ENCODE measurements at regions not wholly inside any gene's neighbourhood (a gene's known extent, or its start where the extent isn't known, plus 50 kb on each side); places are given as distances from the start of the nearest gene placed in this dataset.

DNA sequence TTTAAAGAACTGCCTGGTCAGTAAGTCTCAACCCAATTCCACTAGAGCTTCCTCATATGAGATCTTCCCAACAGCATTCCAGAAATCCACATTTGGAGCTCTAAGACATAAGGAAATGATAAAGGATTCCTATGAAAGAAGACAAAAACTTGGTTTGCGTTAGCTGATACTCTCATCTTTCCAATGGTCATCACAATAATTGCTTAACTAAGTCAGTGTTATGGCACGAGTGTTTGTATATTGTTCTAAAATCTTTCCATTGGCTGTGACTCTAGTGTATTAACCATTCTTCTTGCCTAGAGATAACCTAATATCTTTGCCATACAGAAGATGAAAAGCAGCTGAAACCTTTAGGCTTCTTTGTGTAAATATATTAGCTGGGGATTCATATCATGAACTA lies 289.0 kb downstream of the SNX13 start:
- no TSS peak for BruUV-seq (replicated peaks)
- no peak overlapping the region for H3K27ac ChIP-seq (ENCODE audit: low read depth, low read length, poor library complexity, severe bottlenecking)
- no peaks in the 10 kb centered on the region for H3K36me3 ChIP-seq (ENCODE audit: insufficient read depth, low read length, poor library complexity, severe bottlenecking)
- no peak for DNase-seq (ENCODE audit: low spot score)
- ChIA-PET POLR2A (ENCODE audit: low non-redundant PET) (no interaction called here), CTCF (no interaction called here)
- peaks cover 7% of the 10 kb centered on the region for H3K4me1 ChIP-seq (ENCODE audit: insufficient read depth, low read length, poor library complexity, severe bottlenecking)
- intact Hi-C loops (cut with micrococcal nuclease; ENCODE audit: unreplicated experiment) = no loop called here
- no peaks in the 10 kb centered on the region for H3K27me3 ChIP-seq (replicated peaks; ENCODE audit: insufficient read depth, low read depth, low read length, poor library complexity)
- TF ChIP-seq, protein P1, sequence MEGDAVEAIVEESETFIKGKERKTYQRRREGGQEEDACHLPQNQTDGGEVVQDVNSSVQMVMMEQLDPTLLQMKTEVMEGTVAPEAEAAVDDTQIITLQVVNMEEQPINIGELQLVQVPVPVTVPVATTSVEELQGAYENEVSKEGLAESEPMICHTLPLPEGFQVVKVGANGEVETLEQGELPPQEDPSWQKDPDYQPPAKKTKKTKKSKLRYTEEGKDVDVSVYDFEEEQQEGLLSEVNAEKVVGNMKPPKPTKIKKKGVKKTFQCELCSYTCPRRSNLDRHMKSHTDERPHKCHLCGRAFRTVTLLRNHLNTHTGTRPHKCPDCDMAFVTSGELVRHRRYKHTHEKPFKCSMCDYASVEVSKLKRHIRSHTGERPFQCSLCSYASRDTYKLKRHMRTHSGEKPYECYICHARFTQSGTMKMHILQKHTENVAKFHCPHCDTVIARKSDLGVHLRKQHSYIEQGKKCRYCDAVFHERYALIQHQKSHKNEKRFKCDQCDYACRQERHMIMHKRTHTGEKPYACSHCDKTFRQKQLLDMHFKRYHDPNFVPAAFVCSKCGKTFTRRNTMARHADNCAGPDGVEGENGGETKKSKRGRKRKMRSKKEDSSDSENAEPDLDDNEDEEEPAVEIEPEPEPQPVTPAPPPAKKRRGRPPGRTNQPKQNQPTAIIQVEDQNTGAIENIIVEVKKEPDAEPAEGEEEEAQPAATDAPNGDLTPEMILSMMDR (conservative IDR thresholded peaks at IDR 0.05; ENCODE audit: low read depth, low read length) = no peak
- no peak for TF ChIP-seq EZH2 (IDR thresholded peaks at IDR 0.05; ENCODE audit: borderline replicate concordance, low read depth, low read length, poor library complexity, severe bottlenecking)
- H3K4me3 ChIP-seq (ENCODE audit: low read depth, low read length, poor library complexity, severe bottlenecking) = no peak overlapping the region
- H3K9me3 ChIP-seq (ENCODE audit: low read depth, low read length, poor library complexity, severe bottlenecking) = no peaks in the 10 kb centered on the region

DNA sequence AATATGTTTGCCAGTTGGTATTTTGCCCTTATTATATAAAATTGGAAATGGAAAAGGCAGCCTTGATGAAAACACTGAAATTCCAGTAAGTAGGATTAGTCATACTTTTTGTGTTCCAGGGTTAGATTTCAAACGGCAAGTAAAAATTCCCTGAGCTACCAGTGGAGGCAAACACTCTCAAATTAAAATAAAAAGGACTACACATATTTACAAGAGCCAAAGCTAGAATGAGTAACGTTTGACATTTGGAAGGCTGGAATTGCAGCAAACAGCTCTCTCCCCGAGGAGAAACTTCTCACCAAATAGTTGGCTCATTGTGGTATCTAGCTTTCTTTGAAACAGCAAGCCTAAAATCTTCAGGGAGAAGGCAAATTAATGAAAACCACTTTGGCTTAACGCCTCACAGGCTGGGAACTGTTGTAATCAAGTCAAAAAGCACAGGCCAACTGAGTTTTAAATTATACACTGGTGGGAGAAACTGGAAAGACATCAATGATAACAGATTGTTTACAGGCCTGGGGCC lies 288.4 kb downstream of the SNX13 start:
- POLR2A ChIA-PET (ENCODE audit: low non-redundant PET) = no interaction called here
- no peak for DNase-seq (ENCODE audit: low spot score)
- CTCF ChIA-PET = no interaction called here
- peaks cover 7% of the 10 kb centered on the region for H3K4me1 ChIP-seq (ENCODE audit: insufficient read depth, low read length, poor library complexity, severe bottlenecking)
- intact Hi-C loops (cut with micrococcal nuclease; ENCODE audit: unreplicated experiment) = no loop called here
- no peaks in the 10 kb centered on the region for H3K36me3 ChIP-seq (ENCODE audit: insufficient read depth, low read length, poor library complexity, severe bottlenecking)
- H3K4me3 ChIP-seq (ENCODE audit: low read depth, low read length, poor library complexity, severe bottlenecking) = no peak overlapping the region
- H3K27me3 ChIP-seq (replicated peaks; ENCODE audit: insufficient read depth, low read depth, low read length, poor library complexity) = no peaks in the 10 kb centered on the region
- TF ChIP-seq, protein P1 (conservative IDR thresholded peaks at IDR 0.05; ENCODE audit: low read depth, low read length) = no peak
- no peak for TF ChIP-seq EZH2 (IDR thresholded peaks at IDR 0.05; ENCODE audit: borderline replicate concordance, low read depth, low read length, poor library complexity, severe bottlenecking)
- no TSS peak for BruUV-seq (replicated peaks)
- no peak overlapping the region for H3K27ac ChIP-seq (ENCODE audit: low read depth, low read length, poor library complexity, severe bottlenecking)
- no peaks in the 10 kb centered on the region for H3K9me3 ChIP-seq (ENCODE audit: low read depth, low read length, poor library complexity, severe bottlenecking)

DNA sequence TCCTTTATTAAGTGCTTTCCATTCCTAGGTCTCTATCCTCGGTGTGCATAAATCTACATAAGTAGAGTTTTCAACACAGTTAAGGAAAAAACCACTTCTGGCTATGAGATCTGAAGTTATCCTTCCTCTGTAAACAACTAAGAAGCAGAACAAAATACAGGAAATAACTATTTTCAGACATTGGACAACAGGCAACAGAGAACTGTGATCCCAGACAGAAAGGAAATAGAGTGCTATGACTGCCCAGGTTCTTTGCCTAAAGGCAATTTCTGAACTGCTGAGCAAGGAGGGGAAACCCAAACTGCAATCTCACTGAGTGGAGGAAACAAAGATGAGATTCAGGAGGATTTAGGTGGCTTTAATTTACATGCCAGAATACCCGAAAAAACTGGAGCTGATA lies 285.4 kb downstream of the SNX13 start:
- ChIA-PET POLR2A (ENCODE audit: low non-redundant PET) (interaction anchor here (0.6 kb wide), 1 partner anchor 355 kb away, joined by 6 read pairs; no protein-coding TSS in a partner anchor), CTCF (no interaction called here)
- DNase-seq (ENCODE audit: low spot score) = peak; percentile 36
- Histone ChIP-seq H3K27me3 (replicated peaks; ENCODE audit: insufficient read depth, low read depth, low read length, poor library complexity) (no peaks in the 10 kb centered on the region), H3K9me3 (ENCODE audit: low read depth, low read length, poor library complexity, severe bottlenecking) (no peaks in the 10 kb centered on the region), H3K4me3 (ENCODE audit: low read depth, low read length, poor library complexity, severe bottlenecking) (no peak overlapping the region), H3K4me1 (ENCODE audit: insufficient read depth, low read length, poor library complexity, severe bottlenecking) (peaks cover 7% of the 10 kb centered on the region), H3K36me3 (ENCODE audit: insufficient read depth, low read length, poor library complexity, severe bottlenecking) (no peaks in the 10 kb centered on the region), H3K27ac (ENCODE audit: low read depth, low read length, poor library complexity, severe bottlenecking) (no peak overlapping the region)
- TF ChIP-seq EZH2 (IDR thresholded peaks at IDR 0.05; ENCODE audit: borderline replicate concordance, low read depth, low read length, poor library complexity, severe bottlenecking) = no peak
- intact Hi-C loops (cut with micrococcal nuclease; ENCODE audit: unreplicated experiment) = no loop called here
- no TSS peak for BruUV-seq (replicated peaks)

DNA sequence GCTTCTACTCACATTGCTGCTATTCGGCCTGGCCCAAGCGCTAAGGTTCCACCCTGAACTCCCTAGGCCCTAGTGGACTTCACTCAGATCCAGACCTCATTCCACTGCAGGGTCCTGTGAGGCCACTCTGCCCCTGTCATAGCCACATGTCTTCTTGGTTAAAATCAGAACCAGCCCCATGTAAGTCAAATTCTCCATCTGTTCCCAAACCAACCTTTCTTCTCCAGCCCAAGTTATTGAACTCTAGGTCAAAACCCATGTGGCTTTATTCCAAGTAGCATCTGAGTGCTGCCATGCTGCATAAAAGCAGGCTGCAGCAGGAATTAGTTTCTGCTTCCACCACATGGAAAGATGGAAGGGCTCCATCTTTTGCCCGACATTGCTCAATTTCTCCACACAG lies 281.2 kb downstream of the SNX13 start:
- CTCF ChIA-PET = no interaction called here
- POLR2A ChIA-PET (ENCODE audit: low non-redundant PET) = no interaction called here
- H3K4me3 ChIP-seq (ENCODE audit: low read depth, low read length, poor library complexity, severe bottlenecking) = no peak overlapping the region
- no peak overlapping the region for H3K27ac ChIP-seq (ENCODE audit: low read depth, low read length, poor library complexity, severe bottlenecking)
- TF ChIP-seq EZH2 (IDR thresholded peaks at IDR 0.05; ENCODE audit: borderline replicate concordance, low read depth, low read length, poor library complexity, severe bottlenecking) = no peak
- TF ChIP-seq, protein P1 (conservative IDR thresholded peaks at IDR 0.05; ENCODE audit: low read depth, low read length) = no peak
- no TSS peak for BruUV-seq (replicated peaks)
- H3K36me3 ChIP-seq (ENCODE audit: insufficient read depth, low read length, poor library complexity, severe bottlenecking) = no peaks in the 10 kb centered on the region
- no peak for DNase-seq (ENCODE audit: low spot score)
- H3K27me3 ChIP-seq (replicated peaks; ENCODE audit: insufficient read depth, low read depth, low read length, poor library complexity) = no peaks in the 10 kb centered on the region
- intact Hi-C loops (cut with micrococcal nuclease; ENCODE audit: unreplicated experiment) = no loop called here
- peaks cover 7% of the 10 kb centered on the region for H3K4me1 ChIP-seq (ENCODE audit: insufficient read depth, low read length, poor library complexity, severe bottlenecking)
- H3K9me3 ChIP-seq (ENCODE audit: low read depth, low read length, poor library complexity, severe bottlenecking) = no peaks in the 10 kb centered on the region
